WERI-Rb-1 (cell line): ENCODE measurements at regions not wholly inside any gene's neighbourhood (a gene's known extent, or its start where the extent isn't known, plus 50 kb on each side); places are given as distances from the start of the nearest gene placed in this dataset.

Experiments
- DNase-seq: peaks from one replicate; pipeline ENCODE4 v3.0.0-alpha.2; 2020
- H3K27ac ChIP-seq: fragments of 250-450 bp; sonication (Bioruptor Pico); 2 replicates; pipeline ENCODE4 v1.5.1; 2020; ENCODE audit warnings: mild to moderate bottlenecking, moderate library complexity
- H3K27me3 ChIP-seq: fragments of 250-450 bp; sonication (Bioruptor Pico); 2 replicates; pipeline ENCODE4 v1.5.1; 2021; ENCODE audit warnings: mild to moderate bottlenecking, low read depth, moderate library complexity; ENCODE audit not compliant: insufficient read depth, severe bottlenecking
- H3K36me3 ChIP-seq: fragments of 250-450 bp; sonication (Bioruptor Pico); 2 replicates; pipeline ENCODE4 v1.5.1; 2020; ENCODE audit warnings: mild to moderate bottlenecking, moderate library complexity
- H3K4me3 ChIP-seq: 2 replicates; pipeline ENCODE4 v1.5.1; 2011; ENCODE audit warnings: low read depth, mild to moderate bottlenecking, control low read depth, low read length
- H3K9me3 ChIP-seq: fragments of 250-450 bp; sonication (Bioruptor Pico); 2 replicates; pipeline ENCODE4 v1.5.1; 2021; ENCODE audit warnings: mild to moderate bottlenecking, moderate library complexity; ENCODE audit not compliant: severe bottlenecking
- CTCF ChIP-seq: IDR thresholded peaks from 2 replicates; pipeline ENCODE4 v1.5.1; 2011; ENCODE audit warnings: low read depth, mild to moderate bottlenecking, control low read depth, inconsistent platforms, low read length

- no peak for TF ChIP-seq CTCF
- no peak for DNase-seq
- Histone ChIP-seq H3K4me3 (no peak overlapping the region), H3K9me3 (no peaks in the 10 kb centered on the region), H3K27ac (no peak overlapping the region), H3K36me3 (peaks cover 9% of the 10 kb centered on the region), H3K27me3 (no peaks in the 10 kb centered on the region)
Measured at GRCh38 chr1:201659572-201659971, 120.6 kb downstream of the NAV1 start.

GRCh38 chr1:201660931-201661822 lies 122.2 kb downstream of the NAV1 start:
- peak; percentile 85 for DNase-seq
- Histone ChIP-seq H3K27me3 (no peaks in the 10 kb centered on the region), H3K9me3 (no peaks in the 10 kb centered on the region), H3K36me3 (peaks cover 12% of the 10 kb centered on the region), H3K27ac (peak overlapping the region; percentile 58), H3K4me3 (no peak overlapping the region)
- TF ChIP-seq CTCF, result no peak

GRCh38 chr1:201661823-201662359 lies 123.0 kb downstream of the NAV1 start:
- no peak for DNase-seq
- peaks cover 12% of the 10 kb centered on the region for H3K36me3 ChIP-seq
- no peaks in the 10 kb centered on the region for H3K9me3 ChIP-seq
- no peaks in the 10 kb centered on the region for H3K27me3 ChIP-seq
- H3K4me3 ChIP-seq, result no peak overlapping the region
- H3K27ac ChIP-seq, result peak overlapping the region; percentile 58
- no peak for TF ChIP-seq CTCF

GRCh38 chr1:201662646-201663045 lies 123.7 kb downstream of the NAV1 start:
- Histone ChIP-seq H3K9me3 (no peaks in the 10 kb centered on the region), H3K27ac (no peak overlapping the region; the same call in 1 of the 2 replicates), H3K4me3 (no peak overlapping the region), H3K27me3 (no peaks in the 10 kb centered on the region), H3K36me3 (peaks cover 10% of the 10 kb centered on the region)
- no peak for DNase-seq
- TF ChIP-seq CTCF, result no peak

- TF ChIP-seq CTCF, result no peak
- H3K36me3 ChIP-seq, result peaks cover 8% of the 10 kb centered on the region
- H3K27me3 ChIP-seq, result no peaks in the 10 kb centered on the region
- no peak overlapping the region for H3K27ac ChIP-seq
- no peaks in the 10 kb centered on the region for H3K9me3 ChIP-seq
- H3K4me3 ChIP-seq, result no peak overlapping the region
- DNase-seq, result no peak
Measured at GRCh38 chr1:201663491-201664113, 124.7 kb downstream of the NAV1 start.
